ENCODE measurements at regions not wholly inside any gene's neighbourhood (a gene's known extent, or its start where the extent isn't known, plus 50 kb on each side); places are given as distances from the start of the nearest gene placed in this dataset.

- no peak overlapping the region for H2BK120ac ChIP-seq (replicated peaks; ENCODE audit: low read depth, low read length)
- FAIRE-seq (no peak), DNase-seq (ENCODE audit: low read depth in 1 of 2, low spot score in 2 of 2) (no peak)
- H3K79me1 ChIP-seq (ENCODE audit: low read depth, low read length): no peaks in the 10 kb centered on the region
- no peaks in the 10 kb centered on the region for H4K20me1 ChIP-seq (replicated peaks in 1 of 2; ENCODE audit: control insufficient read depth in 1 of 2, insufficient read depth in 2 of 2, low read length in 2 of 2)
- H4K8ac ChIP-seq (ENCODE audit: extremely low read depth, insufficient read depth, low read length): no peak overlapping the region
- H4K91ac ChIP-seq (replicated peaks; ENCODE audit: insufficient read length, low read length): no peak overlapping the region
- no peaks in the 10 kb centered on the region for H3K79me2 ChIP-seq (ENCODE audit: control insufficient read depth in 1 of 2, insufficient read depth in 2 of 2, low read length in 2 of 2)
- H3K4me1 ChIP-seq (replicated peaks in 1 of 4; ENCODE audit: control insufficient read depth in 3 of 4, insufficient read depth in 4 of 4, low read length in 3 of 4): no peaks in the 10 kb centered on the region
- H4K5ac ChIP-seq (ENCODE audit: insufficient read length, low read depth, low read length): no peak overlapping the region
- no peak overlapping the region for H3K4me2 ChIP-seq (ENCODE audit: insufficient read depth in 1 of 2, low read depth in 2 of 2, low read length in 2 of 2)
- no peaks in the 10 kb centered on the region for H3K27me3 ChIP-seq (replicated peaks in 1 of 4; ENCODE audit: control insufficient read depth in 3 of 4, extremely low read depth in 1 of 4, insufficient read depth in 3 of 4, low read length in 3 of 4)
- H2BK20ac ChIP-seq (ENCODE audit: low read length): no peak overlapping the region
- H3K27ac ChIP-seq (ENCODE audit: low read depth, low read length): no peak overlapping the region
- H2BK15ac ChIP-seq (ENCODE audit: low read length): no peak overlapping the region
- no peak overlapping the region for H3K4me3 ChIP-seq (ENCODE audit: extremely low read depth in 1 of 4, insufficient read depth in 2 of 4, low read depth in 3 of 4, low read length in 4 of 4)
- H3K9me3 ChIP-seq (ENCODE audit: insufficient read depth in 2 of 2, low read depth in 1 of 2, low read length in 1 of 2): no peaks in the 10 kb centered on the region
- no peaks in the 10 kb centered on the region for H3K36me3 ChIP-seq (ENCODE audit: control insufficient read depth in 2 of 4, insufficient read depth in 4 of 4, low read length in 3 of 4)
- H3K23me2 ChIP-seq (ENCODE audit: low read depth, low read length): no peaks in the 10 kb centered on the region; the same call in 1 of the 2 replicates
- H3K14ac ChIP-seq (ENCODE audit: insufficient read length): no peak overlapping the region
- no peak overlapping the region for H3K23ac ChIP-seq (ENCODE audit: insufficient read length)
- H2AK5ac ChIP-seq (ENCODE audit: low read depth, low read length): no peak overlapping the region
- no peak overlapping the region for H2AFZ ChIP-seq (ENCODE audit: low read length)
- H3K9ac ChIP-seq (replicated peaks in 1 of 4; ENCODE audit: extremely low read depth in 1 of 4, low read depth in 3 of 4, low read length in 3 of 4): no peak overlapping the region
- CTCF ChIA-PET (ENCODE audit: partially characterized antibody): interaction anchor here (0.9 to 4.4 kb wide), 4 partner anchors 9 to 70 kb away, joined by 3 to 22 read pairs (median 4); no protein-coding TSS in a partner anchor
- H3K18ac ChIP-seq (ENCODE audit: extremely low read depth, low read length): no peak overlapping the region
- H2BK5ac ChIP-seq (ENCODE audit: low read depth, low read length): no peak overlapping the region
- POLR2A ChIA-PET (ENCODE audit: partially characterized antibody): no interaction called here
- no peak overlapping the region for H3K56ac ChIP-seq (replicated peaks; ENCODE audit: insufficient read length, low read depth, low read length)
- no peak overlapping the region for H3K4ac ChIP-seq (replicated peaks; ENCODE audit: insufficient read length, low read depth, low read length)
- H2BK12ac ChIP-seq (ENCODE audit: low read depth, low read length): no peak overlapping the region
- 82% methylated on average over 5 of the region's 5 CpGs; no CpG with 5 or more reads in 1 of the 2 experiments for WGBS, 2 experiments (ENCODE audit: extremely low coverage in 1 of 2, insufficient coverage in 1 of 2, insufficient read length in 1 of 2, insufficient replicate concordance in 2 of 2, low coverage in 1 of 2, low lambda C conversion rate in 2 of 2, missing lambda C conversion rate in 1 of 2)
- no peak for TF ChIP-seq E2F6 (IDR thresholded peaks at IDR 0.05)
- TF ChIP-seq TCF12 (IDR thresholded peaks at IDR 0.05; ENCODE audit: low read depth, low read length): no peak
- TF ChIP-seq EP300 (IDR thresholded peaks at IDR 0.05; ENCODE audit: borderline replicate concordance in 1 of 2, low read depth in 2 of 2, low read length in 2 of 2): no peak
- TF ChIP-seq SIRT6 (IDR thresholded peaks at IDR 0.05; ENCODE audit: low read length): no peak
- no peak for TF ChIP-seq ZNF274 (IDR thresholded peaks at IDR 0.05; ENCODE audit: borderline replicate concordance, extremely low read depth, low read length)
- TF ChIP-seq CREB1 (IDR thresholded peaks at IDR 0.05): no peak
- TF ChIP-seq FOSL1 (IDR thresholded peaks at IDR 0.05; ENCODE audit: insufficient read depth, low read depth, low read length): no peak
- no peak for TF ChIP-seq YY1 (IDR thresholded peaks at IDR 0.05; ENCODE audit: low read depth, low read length)
- TF ChIP-seq JUN (IDR thresholded peaks at IDR 0.05; ENCODE audit: low read depth, low read length): no peak
- TF ChIP-seq KDM5A (IDR thresholded peaks at IDR 0.05; ENCODE audit: low read length): no peak
- no peak for TF ChIP-seq NRF1 (IDR thresholded peaks at IDR 0.05; ENCODE audit: low read depth, low read length)
- no peak for TF ChIP-seq ATF3 (IDR thresholded peaks at IDR 0.05; ENCODE audit: insufficient read depth, low read depth, low read length)
- no peak for TF ChIP-seq MAX (IDR thresholded peaks at IDR 0.05)
- TF ChIP-seq CBX5 (IDR thresholded peaks at IDR 0.05; ENCODE audit: low read depth, low read length): no peak
- no peak for TF ChIP-seq TBP (IDR thresholded peaks at IDR 0.05; ENCODE audit: low read depth, low read length)
These were observed 456.8 kb downstream of the DMAC1 start for GRCh38 chr9:7342736-7343135.

Measured in H1 (cell line).